Upper lobe of left lung (tissue), 6 donors: ENCODE measurements at regions not wholly inside any gene's neighbourhood (a gene's known extent, or its start where the extent isn't known, plus 50 kb on each side); places are given as distances from the start of the nearest gene placed in this dataset.

ENCODE experiments used
- ATAC-seq, 2 donors: fragments of 200-7000 bp; cut with Tn5 transposase; one replicate each; pipeline ENCODE4 v1.9.1; 2022; ENCODE audit warnings: mild to moderate bottlenecking in 2 of 2, moderate library complexity in 2 of 2; ENCODE audit not compliant: low FRiP score in 2 of 2
- DNase-seq, 2 donors: peaks; one replicate each; pipeline ENCODE4 v3.0.0-alpha.2; 2019 to 2020
- H3K27ac ChIP-seq, 4 donors: fragments of 200-600 bp; sonication (generic); one replicate each; pipeline ENCODE4 v1.5.1; 2016 to 2019
- H3K27me3 ChIP-seq, 4 donors: fragments of 200-600 bp; sonication (generic); one replicate each; pipeline ENCODE4 v1.5.1; 2017 to 2019
- H3K36me3 ChIP-seq, 4 donors: fragments of 200-600 bp; sonication (generic); one replicate each; pipeline ENCODE4 v1.5.1; 2016 to 2019
- H3K4me1 ChIP-seq, 4 donors: fragments of 200-600 bp; sonication (generic); one replicate each; pipeline ENCODE4 v1.5.1; 2018 to 2019
- H3K4me3 ChIP-seq, 4 donors: fragments of 200-600 bp; sonication (generic); one replicate each; pipeline ENCODE4 v1.5.1; 2017 to 2019; ENCODE audit warnings: mild to moderate bottlenecking in 2 of 4, moderate library complexity in 1 of 4
- H3K9me3 ChIP-seq, 4 donors: fragments of 200-600 bp; sonication (generic); one replicate each; pipeline ENCODE4 v1.5.1; 2018 to 2019
- CTCF ChIP-seq, 6 experiments: fragments of 450-650 bp in 4 of 6; fragments of 200-600 bp in 2 of 6; sonication (generic) in 2 of 6; IDR thresholded peaks; one replicate each; pipeline ENCODE4 v1.5.1; 2016 to 2019; ENCODE audit warnings: antibody characterized with exemption in 6 of 6
- EP300 ChIP-seq, 4 donors: sonication (generic); formaldehyde crosslinking; IDR thresholded peaks; one replicate each; pipeline ENCODE4 v1.5.1; 2017; ENCODE audit warnings: antibody characterized with exemption in 4 of 4, control low read depth in 2 of 4
- POLR2A ChIP-seq, 4 donors: fragments of 450-650 bp; IDR thresholded peaks; one replicate each; pipeline ENCODE4 v1.5.1; 2016 to 2017; ENCODE audit warnings: antibody characterized with exemption in 4 of 4, mild to moderate bottlenecking in 2 of 4
- POLR2AphosphoS5 ChIP-seq, 2 donors: sonication (generic); formaldehyde crosslinking; IDR thresholded peaks; one replicate each; pipeline ENCODE4 v1.5.1; 2017; ENCODE audit warnings: antibody characterized with exemption in 2 of 2
- WGBS, 2 donors: methylation state at CpG; one replicate each; pipeline ENCODE4 v1.1.5; 2017 to 2018; 5-methylcytosine and 5-hydroxymethylcytosine counted together
- donor health status: DM: no; HTN: no; CAD: no; lungs with moderate emphysema.
- donor health status: DM: no; HTN: yes; CAD: no; lungs with severe emphysema.

DNA sequence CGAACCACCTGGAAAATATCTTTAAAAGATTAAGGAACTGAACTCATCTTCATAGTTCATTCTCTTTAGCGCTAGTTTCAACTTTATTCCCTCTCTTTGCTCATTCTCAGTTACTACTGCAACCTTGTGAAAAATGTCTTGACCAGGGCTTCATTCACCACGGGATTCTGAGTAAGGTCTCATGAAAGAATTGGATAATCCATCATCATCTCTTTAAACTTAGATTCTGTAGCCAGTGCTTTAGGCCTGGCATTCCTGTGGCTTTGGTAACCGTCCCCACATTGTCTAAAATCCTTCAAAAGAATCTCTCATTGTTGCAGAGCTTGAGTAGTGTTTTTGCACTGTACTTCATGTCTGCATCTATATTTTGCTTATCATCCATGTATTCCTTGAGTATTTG is 229.5 kb downstream of the ETAA1 start:
- no peak for TF ChIP-seq POLR2A (IDR thresholded peaks at IDR 0.05)
- no peak for TF ChIP-seq EP300 (IDR thresholded peaks at IDR 0.05)
- TF ChIP-seq CTCF (IDR thresholded peaks at IDR 0.05) = no peak
- TF ChIP-seq POLR2AphosphoS5 (IDR thresholded peaks at IDR 0.05) = no peak
- DNase-seq = no peak
- no peaks in the 10 kb centered on the region for H3K36me3 ChIP-seq
- H3K9me3 ChIP-seq = no peaks in the 10 kb centered on the region
- no peak overlapping the region for H3K4me3 ChIP-seq
- ATAC-seq = no peak
- H3K27me3 ChIP-seq = no peaks in the 10 kb centered on the region
- H3K4me1 ChIP-seq = no peaks in the 10 kb centered on the region
- H3K27ac ChIP-seq = no peak overlapping the region
- 72 to 80% methylated on average over 4 of the region's 4 CpGs for WGBS, 2 donors

- Histone ChIP-seq H3K4me3 (no peak overlapping the region), H3K27me3 (no peaks in the 10 kb centered on the region), H3K36me3 (no peaks in the 10 kb centered on the region), H3K4me1 (no peaks in the 10 kb centered on the region), H3K27ac (no peak overlapping the region), H3K9me3 (no peaks in the 10 kb centered on the region)
- WGBS, 2 donors = 88 to 91% methylated on average over 3 of the region's 3 CpGs
- ATAC-seq (no peak), DNase-seq (no peak)
- no peak for TF ChIP-seq EP300 (IDR thresholded peaks at IDR 0.05)
Measured at GRCh38 chr2:67627456-67628207, 230.5 kb downstream of the ETAA1 start.

GRCh38 chr2:67628892-67629291 is 231.8 kb downstream of the ETAA1 start:
- no peak for ATAC-seq
- no peak for DNase-seq
- Histone ChIP-seq H3K4me3 (no peak overlapping the region), H3K4me1 (no peaks in the 10 kb centered on the region), H3K27ac (no peak overlapping the region), H3K36me3 (no peaks in the 10 kb centered on the region), H3K9me3 (no peaks in the 10 kb centered on the region), H3K27me3 (no peaks in the 10 kb centered on the region)
- TF ChIP-seq POLR2AphosphoS5 (IDR thresholded peaks at IDR 0.05) = no peak
- TF ChIP-seq POLR2A (IDR thresholded peaks at IDR 0.05) = no peak
- TF ChIP-seq CTCF (IDR thresholded peaks at IDR 0.05) = no peak
- TF ChIP-seq EP300 (IDR thresholded peaks at IDR 0.05) = no peak
- 56 to 93% methylated on average over 1 of the region's 1 CpG for WGBS, 2 donors

- Histone ChIP-seq H3K27ac (no peak overlapping the region), H3K4me1 (no peaks in the 10 kb centered on the region), H3K9me3 (no peaks in the 10 kb centered on the region), H3K4me3 (no peak overlapping the region), H3K27me3 (no peaks in the 10 kb centered on the region), H3K36me3 (no peaks in the 10 kb centered on the region)
- no peak for TF ChIP-seq POLR2A (IDR thresholded peaks at IDR 0.05)
- TF ChIP-seq POLR2AphosphoS5 (IDR thresholded peaks at IDR 0.05) = no peak
- TF ChIP-seq EP300 (IDR thresholded peaks at IDR 0.05) = no peak
- no peak for TF ChIP-seq CTCF (IDR thresholded peaks at IDR 0.05)
- DNase-seq = no peak
- no peak for ATAC-seq
Measured at GRCh38 chr2:67631483-67631882, 234.3 kb downstream of the ETAA1 start.

DNA sequence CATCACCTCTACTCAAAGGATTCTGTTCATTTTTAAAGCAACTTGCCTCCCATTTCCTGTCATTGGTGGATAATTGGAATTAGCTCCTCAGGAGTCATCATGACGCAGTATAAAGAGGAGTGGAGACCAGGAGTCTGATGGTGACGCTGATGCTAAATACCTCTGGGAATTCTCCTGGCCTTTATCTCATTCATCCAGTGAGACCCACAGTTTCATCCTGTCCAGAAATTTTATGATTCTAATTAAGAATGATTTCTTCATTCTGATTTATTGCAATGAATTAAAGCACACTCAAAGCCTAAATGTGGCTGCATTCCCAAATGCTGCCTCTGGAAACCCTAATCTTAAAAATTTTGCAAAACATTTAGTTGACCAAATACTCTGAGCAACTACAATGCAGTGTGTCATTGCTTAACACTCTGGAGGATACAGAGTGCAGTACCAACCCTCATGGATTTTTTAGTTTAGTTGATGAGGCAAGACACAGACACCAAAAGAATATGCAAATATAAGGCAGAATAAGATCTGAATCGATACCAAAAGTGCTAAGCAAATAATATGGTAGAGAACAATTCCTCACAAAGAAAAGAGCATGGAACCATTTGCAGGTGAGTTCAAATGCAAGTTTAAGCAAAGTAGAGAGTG is 236.2 kb downstream of the ETAA1 start:
- peak in 1 of 2 donors; percentile 56 for ATAC-seq
- WGBS, 2 donors = 86 to 93% methylated on average over 3 of the region's 3 CpGs

More for the DNA sequence above, 236.2 kb downstream of the ETAA1 start:
- Histone ChIP-seq H3K9me3 (no peaks in the 10 kb centered on the region), H3K4me3 (no peak overlapping the region), H3K27me3 (no peaks in the 10 kb centered on the region), H3K27ac (no peak overlapping the region), H3K4me1 (no peaks in the 10 kb centered on the region), H3K36me3 (no peaks in the 10 kb centered on the region)
- TF ChIP-seq POLR2AphosphoS5 (IDR thresholded peaks at IDR 0.05) (no peak), CTCF (IDR thresholded peaks at IDR 0.05) (no peak), POLR2A (IDR thresholded peaks at IDR 0.05) (no peak), EP300 (IDR thresholded peaks at IDR 0.05) (no peak)
- no peak for DNase-seq
